Fibroblast of peridontal ligament (primary cell): ENCODE measurements at regions not wholly inside any gene's neighbourhood (a gene's known extent, or its start where the extent isn't known, plus 50 kb on each side); places are given as distances from the start of the nearest gene placed in this dataset.

Source experiments
- DNase-seq: peaks from one replicate; pipeline ENCODE4 v3.0.0-alpha.2; 2010; ENCODE audit errors: extremely low read depth

GRCh38 chr4:46594661-46595060, 204.7 kb upstream of the GABRA2 start:
- DNase-seq = no peak

- no peak for DNase-seq
Measured at GRCh38 chr4:46586566-46586965, 196.6 kb upstream of the GABRA2 start.

GRCh38 chr4:46581677-46582076, 191.7 kb upstream of the GABRA2 start:
- DNase-seq = no peak

- no peak for DNase-seq
Measured at GRCh38 chr4:46554760-46555465, 165.0 kb upstream of the GABRA2 start.

GRCh38 chr4:46550471-46550870, 160.5 kb upstream of the GABRA2 start:
- no peak for DNase-seq

GRCh38 chr4:46549125-46549524, 159.2 kb upstream of the GABRA2 start:
- DNase-seq = no peak

- no peak for DNase-seq
Measured at GRCh38 chr4:46524751-46525150, 134.8 kb upstream of the GABRA2 start.

GRCh38 chr4:46520361-46520760, 130.4 kb upstream of the GABRA2 start:
- no peak for DNase-seq

- DNase-seq = no peak
Measured at GRCh38 chr4:46515940-46516339, 126.0 kb upstream of the GABRA2 start.

- no peak for DNase-seq
Measured at GRCh38 chr4:46508216-46508615, 118.3 kb upstream of the GABRA2 start.

GRCh38 chr4:46506876-46507275, 116.9 kb upstream of the GABRA2 start:
- DNase-seq = no peak

- no peak for DNase-seq
Measured at GRCh38 chr4:46505131-46505530, 115.2 kb upstream of the GABRA2 start.

GRCh38 chr4:46503739-46504138, 113.8 kb upstream of the GABRA2 start:
- DNase-seq = no peak

GRCh38 chr4:46492394-46492793, 102.5 kb upstream of the GABRA2 start:
- no peak for DNase-seq

GRCh38 chr4:46491455-46491854, 101.5 kb upstream of the GABRA2 start:
- no peak for DNase-seq

- no peak for DNase-seq
Measured at GRCh38 chr4:46484881-46485280, 95.0 kb upstream of the GABRA2 start.

- no peak for DNase-seq
Measured at GRCh38 chr4:46462733-46463132, 72.8 kb upstream of the GABRA2 start.

GRCh38 chr4:46459308-46459707, 69.4 kb upstream of the GABRA2 start:
- no peak for DNase-seq

GRCh38 chr4:46450556-46450955, 60.6 kb upstream of the GABRA2 start:
- DNase-seq = no peak

GRCh38 chr4:46445710-46446314, 55.9 kb upstream of the GABRA2 start:
- no peak for DNase-seq

- DNase-seq = no peak
Measured at GRCh38 chr4:46444318-46445000, 54.5 kb upstream of the GABRA2 start.

- DNase-seq = no peak
Measured at GRCh38 chr4:46442963-46443362, 53.0 kb upstream of the GABRA2 start.
